Heart left ventricle (tissue), 13 donors: ENCODE measurements at regions not wholly inside any gene's neighbourhood (a gene's known extent, or its start where the extent isn't known, plus 50 kb on each side); places are given as distances from the start of the nearest gene placed in this dataset.

Source experiments
- POLR2A ChIP-seq, 2 donors: fragments of 450-650 bp; IDR thresholded peaks; one replicate each; pipeline ENCODE4 v1.6.1; 2017; ENCODE audit warnings: antibody characterized with exemption in 2 of 2, mild to moderate bottlenecking in 2 of 2, moderate library complexity in 2 of 2
- TF ChIP-seq, protein P1 (sequence below), 12 donors: fragments of 200-600 bp; sonication (generic) in 4 of 12; IDR thresholded peaks; one replicate each; pipeline versions ENCODE4 v1.5.0 to v1.8.0; 2018 to 2022; ENCODE audit warnings: antibody characterized with exemption in 12 of 12, mild to moderate bottlenecking in 5 of 12
- donor health status: ischemic (EF 13 %, LVEDD 7.1; RV severe dilation, severe dysfunction).
- donor health status: DM: no; HTN: yes; CAD: no.
- donor health status: DM: no; HTN: no; CAD: no.
- donor health status: ischemic (EF 25% LVEDD 6.9; RV normal size, moderate dysfunction).
- donor health status: ischemic (EF 25% LVEDD 5.7; RV mildly dilated, moderate dysfunction).
- donor health status: ischemic (EF 35%, LVEDD 5.7; RV mildly dilated, moderate dysfunction).
- donor health status: nonischemic (EF 11% LVEDD 7.7; RV severe dilation, severe dysfunction).
- donor health status: DM: yes; HTN: yes; CAD: no.
- donor health status: PGD.
- donor health status: ischemic (EF 29% LVEDD 5.4; RV normal size, mild dysfunction).
- donor health status: nonischemic (EF 23%, LVEDD 6.1; RV moderate dilation, normal function).

DNA sequence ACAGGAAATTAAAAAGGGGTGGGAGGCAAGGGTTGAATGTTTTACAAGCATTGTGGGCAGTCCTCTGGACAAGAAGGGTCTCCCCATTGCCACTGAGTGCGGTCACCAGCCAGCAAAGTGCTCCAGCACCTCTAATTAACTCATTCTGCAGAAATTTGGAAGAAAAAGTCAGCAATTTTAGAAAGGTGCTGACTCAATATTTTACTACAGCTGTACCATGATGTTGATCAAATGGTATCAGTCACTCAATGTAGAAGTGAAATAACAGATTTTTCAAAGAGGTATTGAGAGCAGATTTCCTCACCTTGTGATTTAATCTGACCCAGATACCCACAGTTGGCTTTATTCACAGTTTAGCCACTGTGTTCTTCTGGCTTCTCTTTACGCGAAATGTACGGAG is 96.7 kb downstream of the PMP22 start:
- TF ChIP-seq, protein P1, sequence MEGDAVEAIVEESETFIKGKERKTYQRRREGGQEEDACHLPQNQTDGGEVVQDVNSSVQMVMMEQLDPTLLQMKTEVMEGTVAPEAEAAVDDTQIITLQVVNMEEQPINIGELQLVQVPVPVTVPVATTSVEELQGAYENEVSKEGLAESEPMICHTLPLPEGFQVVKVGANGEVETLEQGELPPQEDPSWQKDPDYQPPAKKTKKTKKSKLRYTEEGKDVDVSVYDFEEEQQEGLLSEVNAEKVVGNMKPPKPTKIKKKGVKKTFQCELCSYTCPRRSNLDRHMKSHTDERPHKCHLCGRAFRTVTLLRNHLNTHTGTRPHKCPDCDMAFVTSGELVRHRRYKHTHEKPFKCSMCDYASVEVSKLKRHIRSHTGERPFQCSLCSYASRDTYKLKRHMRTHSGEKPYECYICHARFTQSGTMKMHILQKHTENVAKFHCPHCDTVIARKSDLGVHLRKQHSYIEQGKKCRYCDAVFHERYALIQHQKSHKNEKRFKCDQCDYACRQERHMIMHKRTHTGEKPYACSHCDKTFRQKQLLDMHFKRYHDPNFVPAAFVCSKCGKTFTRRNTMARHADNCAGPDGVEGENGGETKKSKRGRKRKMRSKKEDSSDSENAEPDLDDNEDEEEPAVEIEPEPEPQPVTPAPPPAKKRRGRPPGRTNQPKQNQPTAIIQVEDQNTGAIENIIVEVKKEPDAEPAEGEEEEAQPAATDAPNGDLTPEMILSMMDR (IDR thresholded peaks at IDR 0.05): no peak
- TF ChIP-seq POLR2A (IDR thresholded peaks at IDR 0.05): no peak
